ENCODE measurements at regions not wholly inside any gene's neighbourhood (a gene's known extent, or its start where the extent isn't known, plus 50 kb on each side); places are given as distances from the start of the nearest gene placed in this dataset.
A peak's percentile ranks its signal among the peaks of the same experiment; 100 is the strongest.

GRCh38 chr1:30195424-30196134 lies 527.8 kb downstream of the MATN1 start:
- DNase-seq (peak in 1 of 2 donors; percentile 43), ATAC-seq (ENCODE audit: low FRiP score) (no peak)
- intact Hi-C loops (cut with DNase I): no loop called here
- 86 to 89% methylated on average over 17 of the region's 17 CpGs for WGBS, 2 donors
- Histone ChIP-seq H3K36me3 (ENCODE audit: control insufficient read depth in 1 of 2, insufficient read depth in 2 of 2, low read length in 1 of 2) (no peaks in the 10 kb centered on the region), H3K4me1 (ENCODE audit: control insufficient read depth in 1 of 2, insufficient read depth in 2 of 2, low read length in 2 of 2) (no peaks in the 10 kb centered on the region), H3K9me3 (ENCODE audit: control insufficient read depth, low read length) (no peaks in the 10 kb centered on the region), H3K27ac (ENCODE audit: low read depth in 1 of 2, low read length in 2 of 2) (no peak overlapping the region), H3K27me3 (ENCODE audit: control insufficient read depth in 1 of 2, insufficient read depth in 2 of 2, low read length in 1 of 2) (no peaks in the 10 kb centered on the region), H3K4me3 (ENCODE audit: low read length in 2 of 2) (no peak overlapping the region)

DNA sequence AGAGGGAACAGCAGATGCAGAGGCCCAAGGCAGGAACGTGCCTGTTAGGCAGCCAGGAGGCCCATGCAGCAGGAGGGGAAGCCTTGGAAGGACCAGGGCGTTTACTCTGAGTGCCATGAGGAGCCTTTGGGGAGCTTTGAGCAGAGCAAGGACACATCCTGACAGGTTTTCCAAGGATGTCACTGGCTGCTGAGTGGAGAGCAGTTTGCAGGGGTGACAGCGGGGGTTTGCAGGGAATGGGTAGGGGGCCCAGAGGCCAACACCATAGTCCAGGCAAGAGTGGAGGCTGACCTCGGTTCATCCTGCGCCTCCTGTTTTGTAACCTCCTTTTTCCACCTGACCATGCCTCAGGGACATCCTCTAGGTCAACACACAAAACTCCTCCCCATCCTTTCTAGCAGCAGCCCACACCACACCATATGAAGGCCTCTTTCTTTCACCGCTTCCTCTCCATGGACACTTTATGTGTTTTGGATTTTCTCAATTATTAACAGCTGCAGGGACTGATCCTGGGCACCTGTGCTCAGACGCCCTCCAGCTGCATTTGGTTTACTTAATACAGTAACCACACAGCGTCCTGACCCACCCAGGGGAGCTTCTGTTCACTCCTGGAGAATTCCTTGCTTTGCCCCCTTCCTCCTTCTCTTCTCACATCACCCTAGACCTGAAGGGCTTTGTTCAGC lies 528.5 kb downstream of the MATN1 start:
- intact Hi-C loops (cut with DNase I): no loop called here
- 85 to 90% methylated on average over 8 of the region's 8 CpGs for WGBS, 2 donors

DNA sequence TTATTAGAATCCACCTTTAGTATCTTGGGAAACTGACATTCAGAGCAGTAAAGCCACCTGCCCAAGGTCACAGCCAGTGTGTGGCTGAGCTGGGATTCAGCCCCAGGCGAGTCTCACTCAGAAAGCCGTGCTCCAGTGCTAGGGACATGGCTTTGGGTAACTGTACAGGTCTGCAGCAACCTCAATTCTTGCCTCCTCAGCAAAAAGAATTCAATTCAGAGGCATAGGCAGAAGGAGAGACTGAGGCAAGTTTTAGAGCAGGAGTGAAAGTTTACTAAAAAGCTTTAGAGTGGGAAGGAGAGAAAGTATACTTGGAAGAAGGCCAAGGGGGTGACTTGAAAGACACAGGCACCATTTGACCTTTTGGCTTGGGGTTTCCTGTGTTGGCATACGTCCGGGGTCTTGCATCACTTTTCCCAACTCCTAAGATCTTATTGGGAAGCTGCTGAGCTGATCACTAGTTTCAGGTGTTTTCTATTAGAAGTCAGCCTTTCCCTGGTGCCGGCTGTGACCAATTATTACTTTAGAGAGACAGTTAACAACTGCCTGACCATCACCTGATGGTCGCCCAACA lies 529.3 kb downstream of the MATN1 start:
- Histone ChIP-seq H3K36me3 (ENCODE audit: control insufficient read depth in 1 of 2, insufficient read depth in 2 of 2, low read length in 1 of 2) (no peaks in the 10 kb centered on the region), H3K27ac (ENCODE audit: low read depth in 1 of 2, low read length in 2 of 2) (no peak overlapping the region), H3K4me1 (ENCODE audit: control insufficient read depth in 1 of 2, insufficient read depth in 2 of 2, low read length in 2 of 2) (no peaks in the 10 kb centered on the region), H3K4me3 (ENCODE audit: low read length in 2 of 2) (no peak overlapping the region), H3K27me3 (ENCODE audit: control insufficient read depth in 1 of 2, insufficient read depth in 2 of 2, low read length in 1 of 2) (no peaks in the 10 kb centered on the region), H3K9me3 (ENCODE audit: control insufficient read depth, low read length) (no peaks in the 10 kb centered on the region)
- 54 to 70% methylated on average over 6 of the region's 6 CpGs for WGBS, 2 donors
- ATAC-seq (ENCODE audit: low FRiP score): no peak
- DNase-seq: no peak
- intact Hi-C loops (cut with DNase I): no loop called here

More for the DNA sequence above, 528.5 kb downstream of the MATN1 start:
- H3K36me3 ChIP-seq (ENCODE audit: control insufficient read depth in 1 of 2, insufficient read depth in 2 of 2, low read length in 1 of 2): no peaks in the 10 kb centered on the region
- no peak overlapping the region for H3K4me3 ChIP-seq (ENCODE audit: low read length in 2 of 2)
- ATAC-seq (ENCODE audit: low FRiP score) (no peak), DNase-seq (peak in 1 of 2 donors; percentile 62)
- no peak overlapping the region for H3K27ac ChIP-seq (ENCODE audit: low read depth in 1 of 2, low read length in 2 of 2)
- H3K9me3 ChIP-seq (ENCODE audit: control insufficient read depth, low read length): no peaks in the 10 kb centered on the region
- no peaks in the 10 kb centered on the region for H3K27me3 ChIP-seq (ENCODE audit: control insufficient read depth in 1 of 2, insufficient read depth in 2 of 2, low read length in 1 of 2)
- no peaks in the 10 kb centered on the region for H3K4me1 ChIP-seq (ENCODE audit: control insufficient read depth in 1 of 2, insufficient read depth in 2 of 2, low read length in 2 of 2)

DNA sequence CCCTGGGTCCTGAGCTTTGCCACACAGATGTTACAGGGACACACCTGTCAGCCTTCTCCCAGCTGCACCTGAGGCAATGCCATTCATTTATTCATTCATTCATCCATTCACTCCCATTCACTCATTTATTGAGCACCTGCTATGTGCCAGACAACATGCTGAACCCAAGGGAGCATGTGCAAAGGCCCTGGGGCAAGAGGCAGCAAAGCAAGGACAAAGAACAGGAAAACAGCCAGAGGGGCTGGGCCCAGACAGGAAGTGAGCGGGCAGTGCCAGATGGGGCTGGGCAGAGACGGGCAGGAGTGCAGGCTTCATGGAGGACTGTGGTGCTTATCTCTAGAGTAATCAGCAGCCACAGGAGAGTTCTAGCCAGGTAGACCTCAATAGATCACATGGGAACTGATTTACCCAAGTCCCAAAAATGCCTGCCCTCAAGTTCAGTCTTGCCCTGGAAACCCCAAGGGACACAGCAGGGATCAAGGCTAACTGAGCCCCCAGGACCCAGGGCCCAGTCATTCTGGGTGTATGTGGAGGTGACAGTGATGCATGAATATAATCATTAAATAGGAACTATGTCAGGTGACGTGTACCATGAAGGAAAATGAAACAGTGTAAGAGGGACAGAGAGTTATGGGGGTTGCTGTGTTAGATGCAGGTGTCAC lies 530.3 kb downstream of the MATN1 start:
- intact Hi-C loops (cut with DNase I): no loop called here
- DNase-seq: peak in 1 of 2 donors; percentile 31
- 76 to 79% methylated on average over 3 of the region's 3 CpGs for WGBS, 2 donors
- H3K27ac ChIP-seq (ENCODE audit: low read depth in 1 of 2, low read length in 2 of 2): no peak overlapping the region
- H3K4me1 ChIP-seq (ENCODE audit: control insufficient read depth in 1 of 2, insufficient read depth in 2 of 2, low read length in 2 of 2): no peaks in the 10 kb centered on the region
- ATAC-seq (ENCODE audit: low FRiP score): no peak
- H3K36me3 ChIP-seq (ENCODE audit: control insufficient read depth in 1 of 2, insufficient read depth in 2 of 2, low read length in 1 of 2): no peaks in the 10 kb centered on the region
- H3K4me3 ChIP-seq (ENCODE audit: low read length in 2 of 2): no peak overlapping the region
- no peaks in the 10 kb centered on the region for H3K27me3 ChIP-seq (ENCODE audit: control insufficient read depth in 1 of 2, insufficient read depth in 2 of 2, low read length in 1 of 2)
- no peaks in the 10 kb centered on the region for H3K9me3 ChIP-seq (ENCODE audit: control insufficient read depth, low read length)

DNA sequence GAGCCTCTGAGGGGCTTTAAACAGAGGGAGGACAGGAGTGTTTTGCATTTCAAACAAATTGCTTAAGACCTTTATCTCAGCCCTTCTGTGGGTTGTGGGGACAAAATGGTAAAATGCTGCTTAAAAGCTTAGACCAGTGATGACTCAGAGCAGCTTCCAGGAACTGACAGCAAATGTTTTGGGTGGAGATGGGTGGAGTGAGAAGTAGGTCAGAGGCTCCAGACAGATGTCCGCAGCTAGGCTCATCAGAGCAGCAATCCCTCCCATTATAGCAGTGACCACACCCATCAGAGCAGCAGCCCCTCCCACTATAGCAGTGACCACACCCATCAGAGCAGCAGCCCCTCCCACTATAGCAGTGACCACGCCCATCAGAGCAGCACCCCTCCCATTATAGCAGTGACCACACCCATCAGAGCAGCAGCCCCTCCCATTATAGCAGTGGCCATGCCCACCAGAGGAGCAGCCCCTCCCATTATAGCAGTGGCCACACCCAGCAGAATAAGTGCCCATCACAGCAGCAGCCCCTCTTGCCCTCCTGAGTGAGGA lies 532.2 kb downstream of the MATN1 start:
- 43 to 54% methylated on average over 2 of the region's 2 CpGs for WGBS, 2 donors
- Histone ChIP-seq H3K9me3 (ENCODE audit: control insufficient read depth, low read length) (no peaks in the 10 kb centered on the region), H3K4me1 (ENCODE audit: control insufficient read depth in 1 of 2, insufficient read depth in 2 of 2, low read length in 2 of 2) (no peaks in the 10 kb centered on the region), H3K27ac (ENCODE audit: low read depth in 1 of 2, low read length in 2 of 2) (no peak overlapping the region), H3K4me3 (ENCODE audit: low read length in 2 of 2) (no peak overlapping the region), H3K36me3 (ENCODE audit: control insufficient read depth in 1 of 2, insufficient read depth in 2 of 2, low read length in 1 of 2) (no peaks in the 10 kb centered on the region), H3K27me3 (ENCODE audit: control insufficient read depth in 1 of 2, insufficient read depth in 2 of 2, low read length in 1 of 2) (no peaks in the 10 kb centered on the region)
- DNase-seq (peak in 1 of 2 donors; percentile 76), ATAC-seq (ENCODE audit: low FRiP score) (peak; percentile 61)
- intact Hi-C loops (cut with DNase I): no loop called here

DNA sequence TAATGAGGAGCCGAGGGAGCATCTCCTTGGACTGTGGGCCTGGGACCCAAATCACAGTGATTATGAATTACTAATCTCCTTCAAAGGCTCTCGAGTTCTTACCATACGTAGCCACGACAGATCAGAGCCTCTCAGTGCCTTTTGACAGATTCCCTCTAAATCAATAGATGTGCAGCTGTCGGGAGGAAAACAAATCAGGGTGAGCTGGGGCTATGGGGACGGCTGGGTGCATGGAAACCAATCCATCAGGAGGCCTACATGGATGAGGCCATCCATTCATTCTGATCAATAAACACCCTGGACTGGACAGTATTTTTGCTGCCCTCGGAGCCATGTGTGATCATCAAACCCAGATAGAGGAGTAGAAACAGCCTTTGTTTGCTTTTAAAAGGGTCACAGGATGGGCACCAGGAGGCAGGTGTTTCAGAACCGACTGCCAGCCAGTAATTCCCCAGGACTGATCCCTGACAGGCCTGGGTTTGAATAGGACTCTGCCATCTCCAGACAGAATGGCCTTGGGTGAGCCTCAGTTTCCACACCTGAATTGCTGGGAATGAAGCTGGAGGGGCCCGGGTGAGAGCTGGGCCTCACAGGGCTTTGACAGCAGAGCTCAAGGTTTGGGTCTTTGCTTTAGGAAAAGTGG lies 532.8 kb downstream of the MATN1 start:
- intact Hi-C loops (cut with DNase I): no loop called here
- peak in 1 of 2 donors; percentile 22 for DNase-seq
- 87 to 88% methylated on average over 9 of the region's 9 CpGs for WGBS, 2 donors

DNA sequence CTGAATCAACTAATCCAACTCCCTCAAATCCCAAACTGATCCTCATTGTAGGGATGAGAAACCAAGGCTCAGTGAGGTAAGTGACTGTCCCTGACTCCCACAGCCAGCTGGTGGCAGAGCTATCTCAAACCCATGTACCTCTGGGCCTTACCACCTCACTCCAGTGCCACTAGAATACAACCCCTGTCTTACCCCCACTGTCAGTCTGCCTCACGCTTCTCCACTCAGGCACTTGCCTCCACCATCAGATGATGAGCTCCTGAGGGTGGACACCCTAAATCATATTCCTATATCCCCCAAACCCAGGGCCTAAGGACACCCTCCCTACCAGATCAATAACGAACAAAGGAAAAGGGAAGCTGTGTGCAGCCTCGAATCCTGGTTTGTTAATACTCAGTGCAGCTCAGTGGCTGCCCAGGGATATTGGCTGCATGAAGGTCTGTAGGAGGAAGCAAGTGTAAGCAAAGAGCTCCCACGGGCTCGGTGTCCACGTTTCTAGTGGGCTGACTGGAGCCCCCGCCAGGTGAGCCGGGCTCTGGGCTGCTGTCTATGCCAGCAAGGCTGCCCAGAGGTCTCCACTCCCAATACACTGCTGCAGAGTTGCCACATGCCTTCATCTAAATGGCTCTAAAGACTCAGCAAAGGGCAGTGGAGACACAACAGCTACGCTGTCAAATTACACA lies 533.4 kb downstream of the MATN1 start:
- Histone ChIP-seq H3K27ac (ENCODE audit: low read depth in 1 of 2, low read length in 2 of 2) (no peak overlapping the region), H3K4me3 (ENCODE audit: low read length in 2 of 2) (no peak overlapping the region)

More for the DNA sequence above, 532.8 kb downstream of the MATN1 start:
- Histone ChIP-seq H3K4me3 (ENCODE audit: low read length in 2 of 2) (no peak overlapping the region), H3K9me3 (ENCODE audit: control insufficient read depth, low read length) (no peaks in the 10 kb centered on the region), H3K27me3 (ENCODE audit: control insufficient read depth in 1 of 2, insufficient read depth in 2 of 2, low read length in 1 of 2) (no peaks in the 10 kb centered on the region), H3K27ac (ENCODE audit: low read depth in 1 of 2, low read length in 2 of 2) (no peak overlapping the region), H3K4me1 (ENCODE audit: control insufficient read depth in 1 of 2, insufficient read depth in 2 of 2, low read length in 2 of 2) (no peaks in the 10 kb centered on the region), H3K36me3 (ENCODE audit: control insufficient read depth in 1 of 2, insufficient read depth in 2 of 2, low read length in 1 of 2) (no peaks in the 10 kb centered on the region)
- ATAC-seq (ENCODE audit: low FRiP score): no peak

GRCh38 chr1:30188999-30189398 lies 534.4 kb downstream of the MATN1 start:
- Histone ChIP-seq H3K27ac (ENCODE audit: low read depth in 1 of 2, low read length in 2 of 2) (no peak overlapping the region), H3K4me3 (ENCODE audit: low read length in 2 of 2) (no peak overlapping the region), H3K36me3 (ENCODE audit: control insufficient read depth in 1 of 2, insufficient read depth in 2 of 2, low read length in 1 of 2) (no peaks in the 10 kb centered on the region), H3K9me3 (ENCODE audit: control insufficient read depth, low read length) (no peaks in the 10 kb centered on the region), H3K4me1 (ENCODE audit: control insufficient read depth in 1 of 2, insufficient read depth in 2 of 2, low read length in 2 of 2) (no peaks in the 10 kb centered on the region), H3K27me3 (ENCODE audit: control insufficient read depth in 1 of 2, insufficient read depth in 2 of 2, low read length in 1 of 2) (no peaks in the 10 kb centered on the region)
- intact Hi-C loops (cut with DNase I): no loop called here
- WGBS, 2 donors: 83 to 90% methylated on average over 2 of the region's 2 CpGs
- DNase-seq (no peak), ATAC-seq (ENCODE audit: low FRiP score) (no peak)

More for the DNA sequence above, 533.4 kb downstream of the MATN1 start:
- WGBS, 2 donors: 86 to 88% methylated on average over 9 of the region's 9 CpGs
- no peaks in the 10 kb centered on the region for H3K9me3 ChIP-seq (ENCODE audit: control insufficient read depth, low read length)
- no peaks in the 10 kb centered on the region for H3K27me3 ChIP-seq (ENCODE audit: control insufficient read depth in 1 of 2, insufficient read depth in 2 of 2, low read length in 1 of 2)
- no peaks in the 10 kb centered on the region for H3K36me3 ChIP-seq (ENCODE audit: control insufficient read depth in 1 of 2, insufficient read depth in 2 of 2, low read length in 1 of 2)
- DNase-seq (peak in 1 of 2 donors; percentile 33), ATAC-seq (ENCODE audit: low FRiP score) (no peak)
- no peaks in the 10 kb centered on the region for H3K4me1 ChIP-seq (ENCODE audit: control insufficient read depth in 1 of 2, insufficient read depth in 2 of 2, low read length in 2 of 2)
- intact Hi-C loops (cut with DNase I): no loop called here

Data from aorta (tissue), 5 donors.